GM23248 (cell line): ENCODE measurements at regions not wholly inside any gene's neighbourhood (a gene's known extent, or its start where the extent isn't known, plus 50 kb on each side); places are given as distances from the start of the nearest gene placed in this dataset.

ENCODE experiments used
- DNase-seq: peaks from one replicate; pipeline ENCODE4 v3.0.0-alpha.2; 2015
- H2AFZ ChIP-seq: fragments of 200-600 bp; sonication (generic); 2 replicates; pipeline ENCODE4 v1.6.1; 2016; ENCODE audit warnings: antibody characterized with exemption
- H3F3A ChIP-seq: fragments of 200-600 bp; sonication (generic); 2 replicates; pipeline ENCODE4 v1.6.1; 2016; ENCODE audit warnings: mild to moderate bottlenecking, antibody characterized with exemption, mixed run types; ENCODE audit not compliant: insufficient read depth
- H3K27ac ChIP-seq: fragments of 200-600 bp; sonication (generic); 2 replicates; pipeline ENCODE4 v1.5.1; 2016; ENCODE audit warnings: mild to moderate bottlenecking
- H3K27me3 ChIP-seq: fragments of 200-600 bp; sonication (generic); replicated peaks from 2 replicates; pipeline ENCODE4 v1.6.1; 2016; ENCODE audit warnings: mild to moderate bottlenecking; ENCODE audit not compliant: insufficient read depth
- H3K36me3 ChIP-seq: fragments of 200-600 bp; sonication (generic); 2 replicates; pipeline ENCODE4 v1.6.1; 2016; ENCODE audit warnings: low read depth, mild to moderate bottlenecking
- H3K4me1 ChIP-seq: fragments of 200-600 bp; sonication (generic); 2 replicates; pipeline ENCODE4 v1.6.1; 2016; ENCODE audit warnings: mild to moderate bottlenecking; ENCODE audit not compliant: insufficient read depth
- H3K4me2 ChIP-seq: fragments of 200-600 bp; sonication (generic); one replicate; pipeline ENCODE4 v1.6.1; 2016; ENCODE audit warnings: mild to moderate bottlenecking; ENCODE audit not compliant: unreplicated experiment
- H3K4me3 ChIP-seq: fragments of 200-600 bp; sonication (generic); 2 replicates; pipeline ENCODE4 v1.5.1; 2016; ENCODE audit warnings: mild to moderate bottlenecking
- H3K79me2 ChIP-seq: fragments of 200-600 bp; sonication (generic); 2 replicates; pipeline ENCODE4 v1.6.1; 2016; ENCODE audit warnings: mild to moderate bottlenecking; ENCODE audit not compliant: insufficient read depth
- H3K9ac ChIP-seq: fragments of 200-600 bp; sonication (generic); 2 replicates; pipeline ENCODE4 v1.6.1; 2016; ENCODE audit warnings: mild to moderate bottlenecking
- H3K9me2 ChIP-seq: fragments of 200-600 bp; sonication (generic); 2 replicates; pipeline ENCODE4 v1.6.1; 2016; ENCODE audit warnings: mixed run types, mild to moderate bottlenecking, moderate library complexity; ENCODE audit not compliant: insufficient read depth
- H3K9me3 ChIP-seq: fragments of 200-600 bp; sonication (generic); one replicate; pipeline ENCODE4 v1.6.1; 2017; ENCODE audit warnings: low read depth
- H4K20me1 ChIP-seq: fragments of 200-600 bp; sonication (generic); 2 replicates; pipeline ENCODE4 v1.6.0; 2016; ENCODE audit not compliant: insufficient read depth
- EZH2 ChIP-seq: fragments of 200-600 bp; sonication (generic); IDR thresholded peaks from 2 replicates; pipeline ENCODE4 v1.6.1; 2018; ENCODE audit warnings: antibody characterized with exemption, mild to moderate bottlenecking; ENCODE audit not compliant: insufficient read depth, poor library complexity, severe bottlenecking
- EZH2phosphoT487 ChIP-seq: fragments of 200-600 bp; sonication (generic); IDR thresholded peaks from 2 replicates; pipeline ENCODE4 v1.6.1; 2018; ENCODE audit warnings: antibody characterized with exemption, moderate library complexity, mild to moderate bottlenecking, low read depth; ENCODE audit not compliant: insufficient read depth
- WGBS, 2 experiments: methylation state at CpG; one replicate each; pipeline ENCODE4 v1.1.6; 2015 to 2017; ENCODE audit warnings: low lambda C conversion rate in 2 of 2, low coverage in 1 of 2; ENCODE audit errors: missing lambda C conversion rate in 2 of 2; 5-methylcytosine and 5-hydroxymethylcytosine counted together
- in situ Hi-C: fragments of 300-500 bp; cut with MboI; formaldehyde crosslinking; loops from 2 replicates; pipeline ENCODE4 v1.15.0; 2020

DNA sequence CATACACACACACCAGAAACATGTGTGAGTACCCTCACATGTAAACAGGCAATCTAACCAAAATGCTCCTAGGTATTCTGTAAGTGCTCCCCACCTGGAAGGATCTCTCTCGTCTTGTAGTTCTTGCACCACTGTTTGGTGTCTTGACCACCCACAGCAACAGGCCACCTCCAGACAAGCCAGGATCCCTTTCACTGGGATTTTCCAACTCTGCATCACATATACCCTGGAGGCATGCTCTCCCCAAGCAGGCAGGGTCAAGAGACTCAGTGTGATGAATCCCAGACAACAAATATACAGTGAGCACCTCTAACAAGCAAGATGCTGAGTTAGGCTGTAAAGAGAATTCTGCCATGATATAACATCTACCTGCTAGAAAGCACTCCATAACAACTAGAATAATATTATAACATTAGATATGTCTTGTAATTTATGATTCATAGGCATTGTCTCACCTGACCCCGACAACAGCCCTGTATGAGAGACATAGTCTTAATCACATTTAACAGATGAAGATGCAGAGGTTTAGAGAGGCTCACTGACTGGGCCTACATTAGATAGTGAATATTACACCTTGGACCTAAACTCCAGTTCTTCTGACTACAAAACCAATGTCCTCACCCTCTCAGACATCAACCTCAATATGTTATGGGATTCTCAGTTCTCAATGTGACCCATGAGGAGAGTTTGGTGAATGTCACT, 76.5 kb upstream of the BCL6 start:
- no peaks in the 10 kb centered on the region for H3F3A ChIP-seq
- H3K9ac ChIP-seq, result no peak overlapping the region
- H3K9me3 ChIP-seq, result no peaks in the 10 kb centered on the region
- no peak overlapping the region for H3K4me2 ChIP-seq
- no peaks in the 10 kb centered on the region for H3K27me3 ChIP-seq
- 93 to 100% methylated on average over 2 of the region's 2 CpGs for WGBS, 2 experiments
- H2AFZ ChIP-seq, result no peak overlapping the region
- H3K9me2 ChIP-seq, result no peaks in the 10 kb centered on the region
- H3K4me3 ChIP-seq, result no peak overlapping the region
- H3K27ac ChIP-seq, result no peak overlapping the region
- no peak for DNase-seq
- no peaks in the 10 kb centered on the region for H4K20me1 ChIP-seq
- in situ Hi-C loops, result no loop called here
- H3K79me2 ChIP-seq, result no peaks in the 10 kb centered on the region
- no peak for TF ChIP-seq EZH2
- no peak for TF ChIP-seq EZH2phosphoT487
- H3K36me3 ChIP-seq, result no peaks in the 10 kb centered on the region
- H3K4me1 ChIP-seq, result no peaks in the 10 kb centered on the region

DNA sequence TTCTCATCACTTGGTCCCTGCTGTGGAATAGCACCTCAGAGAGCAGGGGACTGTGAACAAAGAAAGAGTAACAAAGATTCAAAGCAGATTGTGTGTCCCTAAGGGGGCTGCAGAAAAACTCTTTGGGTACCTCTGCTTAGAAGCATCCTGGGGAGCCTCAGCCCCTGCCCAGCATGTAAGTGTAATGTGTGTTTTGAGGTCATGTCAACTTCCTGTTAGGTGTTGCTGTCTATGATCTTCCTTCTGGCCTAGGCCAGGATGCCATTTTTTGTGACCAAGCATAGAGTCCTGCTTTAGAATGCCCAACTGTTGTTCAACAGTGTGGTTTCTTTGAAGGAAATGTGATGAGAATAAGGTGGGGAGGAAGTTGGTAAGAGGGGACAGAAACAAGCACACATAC, 77.1 kb upstream of the BCL6 start:
- H2AFZ ChIP-seq, result no peak overlapping the region
- no peaks in the 10 kb centered on the region for H3K4me1 ChIP-seq
- no peaks in the 10 kb centered on the region for H4K20me1 ChIP-seq
- H3K36me3 ChIP-seq, result no peaks in the 10 kb centered on the region
- in situ Hi-C loops, result no loop called here
- TF ChIP-seq EZH2, result no peak
- H3K4me3 ChIP-seq, result no peak overlapping the region
- no peaks in the 10 kb centered on the region for H3K27me3 ChIP-seq
- no peak overlapping the region for H3K27ac ChIP-seq
- no peak for DNase-seq
- no peaks in the 10 kb centered on the region for H3K9me3 ChIP-seq
- no peaks in the 10 kb centered on the region for H3F3A ChIP-seq
- H3K9me2 ChIP-seq, result no peaks in the 10 kb centered on the region
- no peak overlapping the region for H3K4me2 ChIP-seq
- no peak overlapping the region for H3K9ac ChIP-seq
- no peaks in the 10 kb centered on the region for H3K79me2 ChIP-seq

- no peaks in the 10 kb centered on the region for H3K9me2 ChIP-seq
- no peak overlapping the region for H3K27ac ChIP-seq
- in situ Hi-C loops, result no loop called here
- no peaks in the 10 kb centered on the region for H4K20me1 ChIP-seq
- DNase-seq, result no peak
- H3K9ac ChIP-seq, result no peak overlapping the region
- H3K4me2 ChIP-seq, result no peak overlapping the region
- 98 to 99% methylated on average over 2 of the region's 2 CpGs for WGBS, 2 experiments
- no peaks in the 10 kb centered on the region for H3K27me3 ChIP-seq
- H3F3A ChIP-seq, result no peaks in the 10 kb centered on the region
- H2AFZ ChIP-seq, result no peak overlapping the region
- no peak overlapping the region for H3K4me3 ChIP-seq
- H3K9me3 ChIP-seq, result no peaks in the 10 kb centered on the region
- H3K36me3 ChIP-seq, result no peaks in the 10 kb centered on the region
- H3K79me2 ChIP-seq, result no peaks in the 10 kb centered on the region
- H3K4me1 ChIP-seq, result no peaks in the 10 kb centered on the region
- TF ChIP-seq EZH2 (no peak), EZH2phosphoT487 (no peak)
Observed at GRCh38 chr3:187823746-187824145, 78.5 kb upstream of the BCL6 start.

DNA sequence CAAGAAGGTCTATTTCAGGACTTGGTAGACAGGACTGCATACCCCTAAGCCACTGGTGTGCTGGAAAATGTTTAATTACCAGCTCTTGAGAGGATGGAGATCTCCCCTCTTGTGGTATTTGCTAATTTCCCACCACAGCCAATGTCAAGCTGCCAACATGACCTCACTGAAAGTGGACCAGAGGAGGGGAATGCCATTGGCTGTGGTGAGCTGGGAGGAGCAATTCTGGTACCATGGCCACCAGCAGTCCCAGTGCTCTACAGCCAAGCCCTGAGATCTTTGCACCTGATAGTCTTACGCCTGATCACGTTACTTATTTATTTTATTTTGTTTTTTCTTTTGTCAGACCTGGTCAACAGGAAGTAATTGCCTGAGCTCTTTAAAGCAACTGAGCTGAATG, 82.5 kb upstream of the BCL6 start:
- Histone ChIP-seq H3K27ac (no peak overlapping the region), H3K4me3 (no peak overlapping the region), H3K9ac (no peak overlapping the region), H3K4me2 (no peak overlapping the region), H3K4me1 (no peaks in the 10 kb centered on the region), H3K79me2 (no peaks in the 10 kb centered on the region), H3K9me3 (no peaks in the 10 kb centered on the region), H4K20me1 (no peaks in the 10 kb centered on the region), H3F3A (no peaks in the 10 kb centered on the region), H3K27me3 (no peaks in the 10 kb centered on the region), H2AFZ (no peak overlapping the region), H3K9me2 (no peaks in the 10 kb centered on the region), H3K36me3 (no peaks in the 10 kb centered on the region)
- 93 to 97% methylated on average over 2 of the region's 2 CpGs for WGBS, 2 experiments
- no peak for TF ChIP-seq EZH2
- TF ChIP-seq EZH2phosphoT487, result no peak
- DNase-seq, result no peak
- in situ Hi-C loops, result no loop called here
